Loucy (cell line): ENCODE measurements at regions not wholly inside any gene's neighbourhood (a gene's known extent, or its start where the extent isn't known, plus 50 kb on each side); places are given as distances from the start of the nearest gene placed in this dataset.

Experiments used
- CTCF ChIP-seq: fragments of 200-600 bp; sonication (generic); conservative IDR thresholded peaks from 2 replicates; pipeline ENCODE4 v1.5.1; 2014; ENCODE audit warnings: mild to moderate bottlenecking, antibody characterized with exemption, low read length
- EZH2phosphoT487 ChIP-seq: fragments of 200-600 bp; IDR thresholded peaks from 2 replicates; pipeline ENCODE4 v1.6.1; 2018; ENCODE audit warnings: antibody characterized with exemption, mild to moderate bottlenecking, moderate library complexity, borderline replicate concordance

GRCh38 chr10:55704950-55705349, 656.1 kb downstream of the ZWINT start:
- TF ChIP-seq CTCF (no peak), EZH2phosphoT487 (no peak)
